Natural killer cell (primary cell): ENCODE measurements at regions not wholly inside any gene's neighbourhood (a gene's known extent, or its start where the extent isn't known, plus 50 kb on each side); places are given as distances from the start of the nearest gene placed in this dataset.
"Not testable (repeated sequence)": the region's sequence is repeated elsewhere in the genome, so short reads cannot be mapped to it uniquely, and the experiment has no call there.

ENCODE experiments used
- ATAC-seq, 3 donors: fragments of 150-1000 bp in 2 of 3; fragments of 200-7000 bp in 1 of 3; cut with Tn5 transposase; 1 replicate in 1 of 3; 2 replicates in 2 of 3; pipeline ENCODE4 v1.10.0; 2021; ENCODE audit warnings: mild to moderate bottlenecking in 2 of 3, moderate library complexity in 2 of 3
- DNase-seq, 2 donors: peaks; one replicate each; pipeline versions ENCODE4 v3.0.0 to v3.0.0-alpha.2; 2013 to 2021; ENCODE audit warnings: mixed read lengths in 1 of 2
- H3K27ac ChIP-seq: one replicate; pipeline ENCODE4 v1.5.1; 2013; ENCODE audit warnings: mild to moderate bottlenecking, low read length
- H3K27me3 ChIP-seq: one replicate; pipeline ENCODE4 v1.6.1; 2013; ENCODE audit warnings: low read length; ENCODE audit not compliant: control insufficient read depth, insufficient read depth
- H3K36me3 ChIP-seq: one replicate; pipeline ENCODE4 v1.6.1; 2013; ENCODE audit warnings: low read length; ENCODE audit not compliant: control insufficient read depth, insufficient read depth
- H3K4me1 ChIP-seq: one replicate; pipeline ENCODE4 v1.6.1; 2013; ENCODE audit warnings: low read length; ENCODE audit not compliant: control insufficient read depth, insufficient read depth
- H3K4me3 ChIP-seq: one replicate; pipeline ENCODE4 v1.5.1; 2013; ENCODE audit warnings: low read length
- H3K9me3 ChIP-seq: one replicate; pipeline ENCODE4 v1.6.1; 2013; ENCODE audit warnings: low read length; ENCODE audit not compliant: control insufficient read depth, insufficient read depth
- H3K27ac Mint-ChIP-seq, 2 donors: one replicate each; pipeline ENCODE4 v1.8.0; 2022; ENCODE audit warnings: mild to moderate bottlenecking in 2 of 2, mixed read lengths in 2 of 2, moderate library complexity in 1 of 2
- H3K27me3 Mint-ChIP-seq, 2 donors: one replicate each; pipeline ENCODE4 v1.8.0; 2022; ENCODE audit warnings: low read depth in 2 of 2, mixed read lengths in 2 of 2
- H3K36me3 Mint-ChIP-seq: one replicate; pipeline ENCODE4 v1.8.0; 2022; ENCODE audit warnings: mixed read lengths
- H3K4me1 Mint-ChIP-seq, 2 donors: one replicate each; pipeline ENCODE4 v1.8.0; 2022; ENCODE audit warnings: mixed read lengths in 2 of 2
- H3K4me3 Mint-ChIP-seq: one replicate; pipeline ENCODE4 v1.8.0; 2022; ENCODE audit warnings: mild to moderate bottlenecking, moderate library complexity, mixed read lengths
- H3K9me3 Mint-ChIP-seq, 2 donors: one replicate each; pipeline ENCODE4 v1.8.0; 2022; ENCODE audit warnings: mixed read lengths in 2 of 2
- CTCF ChIP-seq: fragments of 200-600 bp; IDR thresholded peaks from one replicate; pipeline ENCODE4 v1.8.0; 2022; ENCODE audit warnings: antibody characterized with exemption
- WGBS: methylation state at CpG from one replicate; pipeline ENCODE4 v1.1.7; 2013; ENCODE audit warnings: missing lambda C conversion rate; ENCODE audit not compliant: insufficient coverage; 5-methylcytosine and 5-hydroxymethylcytosine counted together
- intact Hi-C: fragments of 100-400 bp; cut with micrococcal nuclease; formaldehyde crosslinking; loops from one replicate; pipeline ENCODE4 v1.14.2; 2022

GRCh38 chr20:47982574-47983360 lies 197.5 kb upstream of the SULF2 start:
- Histone ChIP-seq H3K4me1 (no peaks in the 10 kb centered on the region), H3K27me3 (no peaks in the 10 kb centered on the region), H3K27ac (no peak overlapping the region), H3K36me3 (no peaks in the 10 kb centered on the region), H3K4me3 (no peak overlapping the region), H3K9me3 (no peaks in the 10 kb centered on the region)
- ATAC-seq (no peak), DNase-seq (no peak)
- TF ChIP-seq CTCF = no peak
- Mint-ChIP-seq H3K36me3 (no peaks in the 10 kb centered on the region), H3K9me3 (no peaks in the 10 kb centered on the region), H3K4me3 (no peak overlapping the region), H3K4me1 (no peaks in the 10 kb centered on the region), H3K27ac (no peak overlapping the region), H3K27me3 (peaks cover 9 to 24% of the 10 kb centered on the region in 2 donors)
- intact Hi-C loops = no loop called here
- WGBS = 74% methylated on average over 18 of the region's 18 CpGs

- Histone ChIP-seq H3K36me3 (no peaks in the 10 kb centered on the region), H3K27me3 (no peaks in the 10 kb centered on the region), H3K4me1 (no peaks in the 10 kb centered on the region), H3K4me3 (no peak overlapping the region), H3K9me3 (no peaks in the 10 kb centered on the region), H3K27ac (no peak overlapping the region)
- Mint-ChIP-seq H3K27ac (no peak overlapping the region), H3K4me3 (no peak overlapping the region), H3K27me3 (peaks cover 10 to 24% of the 10 kb centered on the region in 2 donors), H3K9me3 (no peaks in the 10 kb centered on the region), H3K4me1 (no peaks in the 10 kb centered on the region), H3K36me3 (no peaks in the 10 kb centered on the region)
- intact Hi-C loops = no loop called here
- ATAC-seq (no peak), DNase-seq (no peak)
- WGBS = 91% methylated on average over 6 of the region's 6 CpGs
- no peak for TF ChIP-seq CTCF
Observed at GRCh38 chr20:47981222-47981621, 195.9 kb upstream of the SULF2 start.

DNA sequence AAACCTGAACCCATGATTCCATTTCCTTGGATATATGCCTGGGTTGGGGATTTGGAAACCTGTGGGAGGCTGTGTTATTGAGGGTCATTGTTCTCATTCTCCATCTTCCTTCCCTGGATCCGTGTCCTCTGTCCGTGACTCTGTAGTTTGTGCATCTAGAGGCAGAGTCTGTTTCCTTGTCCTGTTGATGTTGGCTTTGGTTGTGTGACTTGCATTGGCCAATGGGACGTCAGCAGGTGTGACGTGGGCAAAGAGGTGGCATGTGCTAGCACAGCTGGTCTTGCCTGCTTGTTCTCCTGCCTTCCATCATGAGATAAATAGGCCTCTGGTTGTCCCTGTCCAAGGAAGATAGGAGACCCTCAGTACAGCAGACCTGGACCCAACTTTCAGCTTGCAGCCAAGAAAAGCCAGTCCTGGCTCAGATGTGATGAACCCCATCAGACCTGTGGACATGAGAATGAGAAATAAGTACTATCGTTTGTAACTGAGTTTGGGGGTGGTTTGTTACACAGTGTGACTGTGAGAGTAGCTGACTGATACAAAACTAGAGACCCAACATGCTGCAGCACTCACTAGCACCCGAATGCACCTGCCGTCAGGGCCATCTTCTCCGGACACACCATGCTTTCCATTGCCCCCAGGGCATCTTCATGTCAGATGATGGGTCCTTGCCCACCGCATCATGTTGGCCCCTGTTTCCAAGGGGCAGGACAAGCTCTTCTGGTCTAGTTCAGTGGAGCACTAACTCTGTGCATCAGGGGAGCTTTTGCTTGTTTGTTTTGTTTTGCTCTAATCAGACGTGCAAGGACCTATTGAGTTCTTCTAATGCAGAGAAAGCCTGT lies 195.3 kb upstream of the SULF2 start:
- ATAC-seq (no peak), DNase-seq (no peak)
- 91% methylated on average over 10 of the region's 10 CpGs for WGBS
- no peaks in the 10 kb centered on the region for H3K9me3 Mint-ChIP-seq
- no peak overlapping the region for H3K4me3 ChIP-seq
- no peaks in the 10 kb centered on the region for H3K36me3 Mint-ChIP-seq
- H3K27ac ChIP-seq = no peak overlapping the region
- no peak for TF ChIP-seq CTCF
- H3K27ac Mint-ChIP-seq = no peak overlapping the region
- H3K27me3 Mint-ChIP-seq = peaks cover 13 to 24% of the 10 kb centered on the region in 2 donors
- no peaks in the 10 kb centered on the region for H3K4me1 Mint-ChIP-seq
- intact Hi-C loops = no loop called here
- H3K9me3 ChIP-seq = no peaks in the 10 kb centered on the region
- no peaks in the 10 kb centered on the region for H3K4me1 ChIP-seq
- no peaks in the 10 kb centered on the region for H3K36me3 ChIP-seq
- H3K27me3 ChIP-seq = no peaks in the 10 kb centered on the region
- H3K4me3 Mint-ChIP-seq = no peak overlapping the region

GRCh38 chr20:47979361-47980095 lies 194.2 kb upstream of the SULF2 start:
- DNase-seq, H3K4me3 ChIP-seq, H3K9me3 Mint-ChIP-seq, H3K9me3 ChIP-seq, H3K36me3 Mint-ChIP-seq, H3K4me1 Mint-ChIP-seq, H3K27ac ChIP-seq, intact Hi-C loops, H3K27me3 ChIP-seq, H3K4me3 Mint-ChIP-seq, ATAC-seq, H3K36me3 ChIP-seq, H3K4me1 ChIP-seq, H3K27ac Mint-ChIP-seq: not testable (repeated sequence)
- H3K27me3 Mint-ChIP-seq = peaks cover 13 to 24% of the 10 kb centered on the region in 2 donors
- 58% methylated on average over 11 of the region's 11 CpGs for WGBS

DNA sequence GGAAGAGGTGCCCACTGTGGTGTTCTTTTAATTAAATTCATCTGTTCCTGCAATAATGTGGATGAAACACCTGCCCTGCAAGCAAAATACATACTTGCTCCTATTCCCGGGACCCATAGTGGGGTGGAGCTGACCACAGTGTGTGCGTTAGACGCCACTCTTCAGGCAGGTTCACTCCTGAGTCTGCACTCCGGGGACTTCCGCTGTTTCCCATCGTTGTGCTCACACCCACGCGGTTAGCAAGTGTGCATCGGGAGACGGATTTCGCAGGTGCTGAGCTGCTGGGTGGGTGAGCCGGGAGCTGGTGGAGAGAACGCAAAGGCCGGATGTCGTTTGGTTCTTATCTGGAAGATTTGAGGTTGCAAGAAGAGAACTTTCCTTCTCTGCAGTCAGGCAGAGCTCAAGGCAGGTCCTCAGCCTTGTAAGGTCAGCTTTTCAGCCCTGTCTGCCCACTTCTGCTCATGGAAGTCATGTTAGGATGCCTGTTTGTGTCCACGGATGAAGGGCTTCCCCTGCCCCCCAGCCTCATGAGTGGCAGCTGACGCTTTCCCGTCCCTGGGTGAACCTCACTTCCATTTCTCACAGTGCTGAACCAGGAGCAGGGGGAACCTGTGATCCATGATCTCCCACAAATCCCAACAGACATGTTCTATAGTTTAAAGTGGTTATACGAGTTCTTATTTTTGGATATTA lies 193.3 kb upstream of the SULF2 start:
- H3K27ac ChIP-seq, H3K4me3 ChIP-seq, H3K4me1 ChIP-seq, H3K36me3 ChIP-seq, H3K27me3 ChIP-seq, H3K4me1 Mint-ChIP-seq, ATAC-seq, H3K9me3 Mint-ChIP-seq, DNase-seq, H3K27ac Mint-ChIP-seq, H3K4me3 Mint-ChIP-seq, intact Hi-C loops, H3K36me3 Mint-ChIP-seq, H3K9me3 ChIP-seq: not testable (repeated sequence)
- H3K27me3 Mint-ChIP-seq = peaks cover 10 to 24% of the 10 kb centered on the region in 2 donors
- WGBS = 47% methylated on average over 4 of the region's 19 CpGs
